Neural cell (in vitro differentiated cells): ENCODE measurements at regions not wholly inside any gene's neighbourhood (a gene's known extent, or its start where the extent isn't known, plus 50 kb on each side); places are given as distances from the start of the nearest gene placed in this dataset.

Source experiments
- H2AFZ ChIP-seq: fragments of 200-600, 300-800 bp; sonication (generic), shearing (Covaris generic); 2 replicates; pipeline ENCODE4 v1.6.0; 2014; ENCODE audit warnings: low read depth, mild to moderate bottlenecking, antibody characterized with exemption, low read length, moderate library complexity
- H3F3A ChIP-seq: fragments of 200-600 bp; shearing (Covaris generic); 2 replicates; pipeline ENCODE4 v1.6.1; 2016; ENCODE audit warnings: mild to moderate bottlenecking, moderate library complexity, mixed read lengths, antibody characterized with exemption, low read length; ENCODE audit not compliant: insufficient read depth, poor library complexity, severe bottlenecking
- H3K27ac ChIP-seq: fragments of 200-600, 300-800 bp; sonication (generic), shearing (Covaris generic); 2 replicates; pipeline ENCODE4 v1.5.1; 2014; ENCODE audit warnings: mild to moderate bottlenecking, low read length, moderate library complexity
- H3K27me3 ChIP-seq: fragments of 300-800, 200-600 bp; sonication (generic), shearing (Covaris generic); 2 replicates; pipeline ENCODE4 v1.6.0; 2014; ENCODE audit warnings: mild to moderate bottlenecking, low read depth, low read length, moderate library complexity; ENCODE audit not compliant: insufficient read depth
- H3K36me3 ChIP-seq: fragments of 300-800, 200-600 bp; sonication (generic), shearing (Covaris generic); 2 replicates; pipeline ENCODE4 v1.5.1; 2014; ENCODE audit warnings: mild to moderate bottlenecking, antibody characterized with exemption, low read length, moderate library complexity; ENCODE audit not compliant: insufficient read depth
- H3K4me2 ChIP-seq: fragments of 300-800, 200-600 bp; sonication (generic), shearing (Covaris generic); 2 replicates; pipeline ENCODE4 v1.6.0; 2014; ENCODE audit warnings: mild to moderate bottlenecking, low read length
- H3K4me3 ChIP-seq: fragments of 300-800, 200-600 bp; sonication (generic), shearing (Covaris generic); 2 replicates; pipeline ENCODE4 v1.5.1; 2014; ENCODE audit warnings: mild to moderate bottlenecking, low read length, moderate library complexity
- H3K79me2 ChIP-seq: fragments of 200-600 bp; shearing (Covaris generic); replicated peaks from 2 replicates; pipeline ENCODE4 v1.6.0; 2014; ENCODE audit warnings: mild to moderate bottlenecking, low read length, moderate library complexity; ENCODE audit not compliant: insufficient read depth
- H3K9ac ChIP-seq: fragments of 300-800, 200-600 bp; sonication (generic), shearing (Covaris generic); 2 replicates; pipeline ENCODE4 v1.6.1; 2016; ENCODE audit warnings: mild to moderate bottlenecking, low read length, mixed read lengths
- H3K9me2 ChIP-seq: fragments of 200-600 bp; shearing (Covaris generic); 2 replicates; pipeline ENCODE4 v1.6.1; 2016; ENCODE audit warnings: mild to moderate bottlenecking, low read length, mixed read lengths; ENCODE audit not compliant: insufficient read depth
- H3K9me3 ChIP-seq: fragments of 200-600, 300-800 bp; sonication (generic), shearing (Covaris generic); 2 replicates; pipeline ENCODE4 v1.6.1; 2016; ENCODE audit warnings: mild to moderate bottlenecking, mixed run types, low read length, moderate library complexity, mixed read lengths
- H4K20me1 ChIP-seq: fragments of 200-600 bp; shearing (Covaris generic); 2 replicates; pipeline ENCODE4 v1.6.1; 2016; ENCODE audit warnings: mild to moderate bottlenecking, mixed run types; ENCODE audit not compliant: insufficient read depth
- EP300 ChIP-seq: fragments of 450-650 bp; conservative IDR thresholded peaks from 2 replicates; pipeline ENCODE4 v1.6.1; 2014; ENCODE audit warnings: antibody characterized with exemption, mild to moderate bottlenecking, moderate library complexity; ENCODE audit not compliant: poor library complexity, severe bottlenecking
- EZH2 ChIP-seq: fragments of 200-600, 300-800 bp; shearing (Covaris generic), sonication (generic); IDR thresholded peaks from 2 replicates; pipeline ENCODE4 v1.6.1; 2014; ENCODE audit warnings: antibody characterized with exemption, low read length, borderline replicate concordance, mild to moderate bottlenecking; ENCODE audit not compliant: insufficient read depth, poor library complexity, severe bottlenecking
- MXI1 ChIP-seq: fragments of 450-650 bp; conservative IDR thresholded peaks from 2 replicates; pipeline ENCODE4 v1.6.1; 2014; ENCODE audit warnings: antibody characterized with exemption, mild to moderate bottlenecking; ENCODE audit not compliant: poor library complexity, severe bottlenecking
- POLR2AphosphoS5 ChIP-seq: IDR thresholded peaks from 2 replicates; pipeline ENCODE4 v1.6.1; 2012
- RAD21 ChIP-seq: fragments of 450-650 bp; conservative IDR thresholded peaks from 2 replicates; pipeline ENCODE4 v1.6.1; 2014; ENCODE audit warnings: antibody characterized with exemption, mild to moderate bottlenecking, moderate library complexity
- SMC3 ChIP-seq: fragments of 450-650 bp; conservative IDR thresholded peaks from 2 replicates; pipeline ENCODE4 v1.6.1; 2014; ENCODE audit warnings: antibody characterized with exemption, mild to moderate bottlenecking, moderate library complexity; ENCODE audit not compliant: poor library complexity
- TAF1 ChIP-seq: IDR thresholded peaks from 2 replicates; pipeline ENCODE4 v1.6.1; 2012; ENCODE audit warnings: low read depth
- TF ChIP-seq, protein P1 (sequence below): IDR thresholded peaks from 2 replicates; pipeline ENCODE4 v1.6.1; 2012; ENCODE audit warnings: borderline replicate concordance
- TF ChIP-seq, protein P2 (sequence below): fragments of 450-650 bp; IDR thresholded peaks from 2 replicates; pipeline ENCODE4 v1.5.1; 2014; ENCODE audit warnings: antibody characterized with exemption, mild to moderate bottlenecking, moderate library complexity; ENCODE audit not compliant: poor library complexity, severe bottlenecking

DNA sequence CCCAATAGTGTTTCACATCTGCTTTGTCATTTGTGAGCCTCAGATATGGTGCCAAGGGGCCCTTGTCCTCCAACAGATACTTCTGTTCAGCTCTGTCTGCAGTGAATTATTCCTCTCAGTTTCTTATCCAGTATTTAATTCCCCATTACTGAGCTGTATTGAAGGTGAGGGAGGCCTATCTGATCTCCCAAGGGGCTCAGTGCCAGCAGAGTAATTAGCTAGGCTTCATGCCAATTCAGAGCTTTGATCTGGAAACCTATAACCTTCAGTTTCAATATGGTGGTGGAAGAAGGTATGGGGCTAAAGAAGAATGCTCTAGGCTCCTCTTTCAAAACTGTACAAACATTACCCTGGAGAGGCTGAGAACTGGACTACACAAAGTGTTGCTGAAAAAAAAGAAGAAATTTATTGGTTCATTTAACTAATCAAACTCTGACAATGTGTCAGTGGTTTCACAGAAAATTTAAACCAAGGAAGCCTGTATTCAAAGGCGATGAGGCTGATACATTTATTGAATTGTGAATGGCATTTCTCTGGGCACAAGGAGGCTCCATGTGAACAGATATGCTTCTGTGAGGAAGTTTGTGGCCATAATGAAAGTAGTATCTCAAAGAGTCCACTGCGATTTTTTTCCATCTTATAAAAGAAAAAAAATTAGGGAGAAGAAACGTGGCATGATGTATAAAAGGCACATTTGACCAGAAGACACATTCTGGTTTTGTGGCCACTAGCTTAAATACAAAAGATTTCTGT, 397.8 kb downstream of the TLE4 start:
- Histone ChIP-seq H3K36me3 (no peaks in the 10 kb centered on the region), H3K4me2 (no peak overlapping the region), H3F3A (no peaks in the 10 kb centered on the region), H3K79me2 (no peaks in the 10 kb centered on the region), H3K9me2 (no peaks in the 10 kb centered on the region), H3K9me3 (no peaks in the 10 kb centered on the region), H3K27ac (no peak overlapping the region), H3K4me3 (no peak overlapping the region), H2AFZ (no peak overlapping the region), H3K27me3 (no peaks in the 10 kb centered on the region), H3K9ac (no peak overlapping the region), H4K20me1 (no peaks in the 10 kb centered on the region)
- TF ChIP-seq SMC3 (no peak), RAD21 (no peak), POLR2AphosphoS5 (no peak), TAF1 (no peak), EP300 (no peak), EZH2 (no peak)
- TF ChIP-seq, protein P1, sequence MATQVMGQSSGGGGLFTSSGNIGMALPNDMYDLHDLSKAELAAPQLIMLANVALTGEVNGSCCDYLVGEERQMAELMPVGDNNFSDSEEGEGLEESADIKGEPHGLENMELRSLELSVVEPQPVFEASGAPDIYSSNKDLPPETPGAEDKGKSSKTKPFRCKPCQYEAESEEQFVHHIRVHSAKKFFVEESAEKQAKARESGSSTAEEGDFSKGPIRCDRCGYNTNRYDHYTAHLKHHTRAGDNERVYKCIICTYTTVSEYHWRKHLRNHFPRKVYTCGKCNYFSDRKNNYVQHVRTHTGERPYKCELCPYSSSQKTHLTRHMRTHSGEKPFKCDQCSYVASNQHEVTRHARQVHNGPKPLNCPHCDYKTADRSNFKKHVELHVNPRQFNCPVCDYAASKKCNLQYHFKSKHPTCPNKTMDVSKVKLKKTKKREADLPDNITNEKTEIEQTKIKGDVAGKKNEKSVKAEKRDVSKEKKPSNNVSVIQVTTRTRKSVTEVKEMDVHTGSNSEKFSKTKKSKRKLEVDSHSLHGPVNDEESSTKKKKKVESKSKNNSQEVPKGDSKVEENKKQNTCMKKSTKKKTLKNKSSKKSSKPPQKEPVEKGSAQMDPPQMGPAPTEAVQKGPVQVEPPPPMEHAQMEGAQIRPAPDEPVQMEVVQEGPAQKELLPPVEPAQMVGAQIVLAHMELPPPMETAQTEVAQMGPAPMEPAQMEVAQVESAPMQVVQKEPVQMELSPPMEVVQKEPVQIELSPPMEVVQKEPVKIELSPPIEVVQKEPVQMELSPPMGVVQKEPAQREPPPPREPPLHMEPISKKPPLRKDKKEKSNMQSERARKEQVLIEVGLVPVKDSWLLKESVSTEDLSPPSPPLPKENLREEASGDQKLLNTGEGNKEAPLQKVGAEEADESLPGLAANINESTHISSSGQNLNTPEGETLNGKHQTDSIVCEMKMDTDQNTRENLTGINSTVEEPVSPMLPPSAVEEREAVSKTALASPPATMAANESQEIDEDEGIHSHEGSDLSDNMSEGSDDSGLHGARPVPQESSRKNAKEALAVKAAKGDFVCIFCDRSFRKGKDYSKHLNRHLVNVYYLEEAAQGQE, result no peak
- TF ChIP-seq, protein P2, sequence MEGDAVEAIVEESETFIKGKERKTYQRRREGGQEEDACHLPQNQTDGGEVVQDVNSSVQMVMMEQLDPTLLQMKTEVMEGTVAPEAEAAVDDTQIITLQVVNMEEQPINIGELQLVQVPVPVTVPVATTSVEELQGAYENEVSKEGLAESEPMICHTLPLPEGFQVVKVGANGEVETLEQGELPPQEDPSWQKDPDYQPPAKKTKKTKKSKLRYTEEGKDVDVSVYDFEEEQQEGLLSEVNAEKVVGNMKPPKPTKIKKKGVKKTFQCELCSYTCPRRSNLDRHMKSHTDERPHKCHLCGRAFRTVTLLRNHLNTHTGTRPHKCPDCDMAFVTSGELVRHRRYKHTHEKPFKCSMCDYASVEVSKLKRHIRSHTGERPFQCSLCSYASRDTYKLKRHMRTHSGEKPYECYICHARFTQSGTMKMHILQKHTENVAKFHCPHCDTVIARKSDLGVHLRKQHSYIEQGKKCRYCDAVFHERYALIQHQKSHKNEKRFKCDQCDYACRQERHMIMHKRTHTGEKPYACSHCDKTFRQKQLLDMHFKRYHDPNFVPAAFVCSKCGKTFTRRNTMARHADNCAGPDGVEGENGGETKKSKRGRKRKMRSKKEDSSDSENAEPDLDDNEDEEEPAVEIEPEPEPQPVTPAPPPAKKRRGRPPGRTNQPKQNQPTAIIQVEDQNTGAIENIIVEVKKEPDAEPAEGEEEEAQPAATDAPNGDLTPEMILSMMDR, result no peak

DNA sequence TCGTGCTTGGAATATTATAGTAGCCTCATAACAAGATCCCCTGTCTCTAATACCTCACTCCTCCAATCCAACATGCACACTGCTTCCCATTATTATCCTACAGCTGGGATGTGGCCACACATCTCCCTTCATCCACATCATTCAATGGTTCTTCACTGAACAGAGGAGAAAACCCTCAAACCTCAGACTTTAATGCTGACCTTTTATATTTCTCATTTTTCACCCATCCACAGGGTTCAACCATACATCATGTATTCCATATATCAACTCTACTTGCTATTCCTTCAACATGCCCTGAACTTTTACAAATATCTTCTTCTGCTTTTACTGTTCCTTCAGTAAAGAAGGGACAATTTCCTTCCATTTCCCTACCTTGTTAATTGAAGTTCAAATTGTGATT, 396.8 kb downstream of the TLE4 start:
- H3K79me2 ChIP-seq, result no peaks in the 10 kb centered on the region
- no peak overlapping the region for H3K4me2 ChIP-seq
- H3F3A ChIP-seq, result no peaks in the 10 kb centered on the region
- no peaks in the 10 kb centered on the region for H3K27me3 ChIP-seq
- no peak for TF ChIP-seq TAF1
- TF ChIP-seq RAD21, result no peak
- no peak for TF ChIP-seq MXI1
- TF ChIP-seq POLR2AphosphoS5, result no peak
- TF ChIP-seq, protein P1, result no peak
- TF ChIP-seq, protein P2, result no peak
- TF ChIP-seq SMC3, result no peak
- no peak for TF ChIP-seq EP300
- TF ChIP-seq EZH2, result no peak
- no peak overlapping the region for H3K9ac ChIP-seq
- H3K27ac ChIP-seq, result no peak overlapping the region
- H4K20me1 ChIP-seq, result no peaks in the 10 kb centered on the region
- H3K4me3 ChIP-seq, result no peak overlapping the region
- H3K9me2 ChIP-seq, result no peaks in the 10 kb centered on the region
- H3K9me3 ChIP-seq, result no peaks in the 10 kb centered on the region
- H3K36me3 ChIP-seq, result no peaks in the 10 kb centered on the region
- no peak overlapping the region for H2AFZ ChIP-seq
